ENCODE measurements at regions not wholly inside any gene's neighbourhood (a gene's known extent, or its start where the extent isn't known, plus 50 kb on each side); places are given as distances from the start of the nearest gene placed in this dataset.

DNA sequence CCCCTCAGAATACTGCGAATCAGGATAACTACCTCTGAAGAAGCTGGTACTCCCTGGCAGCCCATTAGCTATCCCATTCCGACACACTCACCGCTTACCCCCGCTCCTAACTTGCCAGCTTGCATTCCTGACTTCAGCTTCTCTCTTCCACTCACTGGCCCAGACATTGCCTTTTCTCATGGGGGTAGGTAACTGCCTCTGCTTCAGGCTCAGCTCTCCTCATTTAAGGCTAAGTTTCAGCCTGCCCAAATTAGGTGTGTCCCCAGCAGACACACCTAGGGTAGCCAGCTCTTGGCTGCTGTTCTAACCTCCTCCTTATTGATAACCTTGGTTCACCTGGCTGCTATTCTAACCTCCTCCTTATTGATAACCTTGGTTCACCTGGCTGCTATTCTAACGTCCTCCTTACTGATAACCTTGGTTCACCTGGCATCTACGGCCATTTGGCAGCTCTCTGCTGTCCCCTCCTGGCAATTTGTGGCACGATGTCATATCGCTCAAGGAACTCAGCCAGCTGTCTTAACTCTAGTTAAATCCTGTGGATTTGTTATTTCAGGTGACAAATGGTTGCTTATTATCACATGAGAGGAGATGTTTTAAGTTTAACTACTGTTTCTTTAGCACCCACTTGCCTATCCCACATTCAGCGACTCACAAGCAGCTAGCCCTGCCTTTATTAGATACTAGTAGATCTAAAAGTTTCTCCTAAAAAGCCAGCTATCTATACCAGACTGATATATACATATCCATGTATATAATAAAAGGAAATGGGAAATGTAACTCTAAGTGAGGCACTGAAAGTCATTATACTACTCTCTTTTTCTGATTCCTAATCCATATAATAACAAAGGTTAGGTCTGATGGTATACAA lies 106.5 kb upstream of the ACP3 start:
- H3K4me1 ChIP-seq (ENCODE audit: control insufficient read depth, insufficient read depth, low read depth, low read length) = no peaks in the 10 kb centered on the region
- no peak overlapping the region for H2AK5ac ChIP-seq (ENCODE audit: low read length, severe bottlenecking)
- no peaks in the 10 kb centered on the region for H3K79me1 ChIP-seq (replicated peaks; ENCODE audit: low read length, poor library complexity, severe bottlenecking)
- H2BK15ac ChIP-seq (ENCODE audit: low read depth, poor library complexity, severe bottlenecking) = no peak overlapping the region
- H3K36me3 ChIP-seq (ENCODE audit: control insufficient read depth in 1 of 2, insufficient read depth in 2 of 2, low read depth in 1 of 2, low read length in 2 of 2) = no peaks in the 10 kb centered on the region
- H3K4me2 ChIP-seq (ENCODE audit: low read length, poor library complexity, severe bottlenecking) = no peak overlapping the region
- no peak overlapping the region for H3K14ac ChIP-seq (ENCODE audit: low read length in 2 of 2)
- H2AFZ ChIP-seq (ENCODE audit: low read depth, low read length) = no peak overlapping the region
- H2BK12ac ChIP-seq (ENCODE audit: low read length in 2 of 2) = no peak overlapping the region
- H2BK120ac ChIP-seq (ENCODE audit: low read depth, low read length) = no peak overlapping the region
- no peak overlapping the region for H3K4me3 ChIP-seq (ENCODE audit: insufficient read depth in 1 of 2, low read depth in 1 of 2, low read length in 2 of 2)
- no peak overlapping the region for H4K91ac ChIP-seq (ENCODE audit: low read length)
- no peak overlapping the region for H3K9ac ChIP-seq (ENCODE audit: low read length)
- H3K4ac ChIP-seq (ENCODE audit: low read depth in 1 of 2, low read length in 2 of 2) = no peak overlapping the region
- no peak overlapping the region for H3K27ac ChIP-seq (ENCODE audit: low read length, poor library complexity, severe bottlenecking)
- no peaks in the 10 kb centered on the region for H3K9me3 ChIP-seq (ENCODE audit: control insufficient read depth, low read length)
- no peak overlapping the region for H2BK5ac ChIP-seq (ENCODE audit: low read depth, low read length, poor library complexity, severe bottlenecking)
- 50% methylated on average over 8 of the region's 9 CpGs for WGBS
- peak overlapping the region; percentile 19 for H4K8ac ChIP-seq (ENCODE audit: low read length)
- H3K23ac ChIP-seq (ENCODE audit: low read length in 2 of 2) = no peak overlapping the region
- DNase-seq = no peak
- no peak overlapping the region for H3K18ac ChIP-seq (ENCODE audit: low read depth in 1 of 2, low read length in 2 of 2)
- H3K27me3 ChIP-seq (ENCODE audit: control insufficient read depth in 1 of 2, insufficient read depth in 1 of 2, low read length in 2 of 2) = peaks cover 8 to 16% of the 10 kb centered on the region in 2 experiments

DNA sequence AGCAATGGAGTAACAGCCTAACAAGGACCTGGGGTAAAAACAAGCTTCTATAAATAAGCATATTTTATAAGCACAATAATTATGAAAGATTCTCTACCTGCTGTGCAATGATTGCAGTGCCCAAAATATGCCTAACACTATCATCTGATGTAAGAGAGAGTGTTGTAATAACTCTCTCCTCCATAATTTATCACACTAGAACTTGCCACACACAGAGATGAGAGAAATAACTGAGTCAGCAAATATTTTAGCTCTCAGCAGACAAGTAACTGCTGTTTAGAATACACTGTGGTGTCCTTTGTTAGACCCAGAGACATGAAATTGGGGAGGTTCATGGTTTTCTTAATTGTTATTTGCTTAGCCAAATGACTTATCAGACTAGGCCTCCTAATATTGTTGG lies 105.3 kb upstream of the ACP3 start:
- Histone ChIP-seq H3K4ac (ENCODE audit: low read depth in 1 of 2, low read length in 2 of 2) (no peak overlapping the region), H3K36me3 (ENCODE audit: control insufficient read depth in 1 of 2, insufficient read depth in 2 of 2, low read depth in 1 of 2, low read length in 2 of 2) (no peaks in the 10 kb centered on the region), H4K8ac (ENCODE audit: low read length) (no peak overlapping the region), H3K18ac (ENCODE audit: low read depth in 1 of 2, low read length in 2 of 2) (no peak overlapping the region), H2BK120ac (ENCODE audit: low read depth, low read length) (no peak overlapping the region), H2BK12ac (ENCODE audit: low read length in 2 of 2) (no peak overlapping the region), H3K4me3 (ENCODE audit: insufficient read depth in 1 of 2, low read depth in 1 of 2, low read length in 2 of 2) (no peak overlapping the region), H3K9ac (ENCODE audit: low read length) (no peak overlapping the region), H4K91ac (ENCODE audit: low read length) (no peak overlapping the region), H2BK5ac (ENCODE audit: low read depth, low read length, poor library complexity, severe bottlenecking) (no peak overlapping the region), H3K79me1 (replicated peaks; ENCODE audit: low read length, poor library complexity, severe bottlenecking) (no peaks in the 10 kb centered on the region), H3K4me2 (ENCODE audit: low read length, poor library complexity, severe bottlenecking) (no peak overlapping the region), H3K27me3 (ENCODE audit: control insufficient read depth in 1 of 2, insufficient read depth in 1 of 2, low read length in 2 of 2) (peaks cover 8 to 16% of the 10 kb centered on the region in 2 experiments), H2BK15ac (ENCODE audit: low read depth, poor library complexity, severe bottlenecking) (no peak overlapping the region), H3K4me1 (ENCODE audit: control insufficient read depth, insufficient read depth, low read depth, low read length) (no peaks in the 10 kb centered on the region), H2AK5ac (ENCODE audit: low read length, severe bottlenecking) (no peak overlapping the region), H3K14ac (ENCODE audit: low read length in 2 of 2) (no peak overlapping the region), H2AFZ (ENCODE audit: low read depth, low read length) (no peak overlapping the region), H3K9me3 (ENCODE audit: control insufficient read depth, low read length) (no peaks in the 10 kb centered on the region), H3K27ac (ENCODE audit: low read length, poor library complexity, severe bottlenecking) (no peak overlapping the region), H3K23ac (ENCODE audit: low read length in 2 of 2) (no peak overlapping the region)
- peak; percentile 11 for DNase-seq

DNA sequence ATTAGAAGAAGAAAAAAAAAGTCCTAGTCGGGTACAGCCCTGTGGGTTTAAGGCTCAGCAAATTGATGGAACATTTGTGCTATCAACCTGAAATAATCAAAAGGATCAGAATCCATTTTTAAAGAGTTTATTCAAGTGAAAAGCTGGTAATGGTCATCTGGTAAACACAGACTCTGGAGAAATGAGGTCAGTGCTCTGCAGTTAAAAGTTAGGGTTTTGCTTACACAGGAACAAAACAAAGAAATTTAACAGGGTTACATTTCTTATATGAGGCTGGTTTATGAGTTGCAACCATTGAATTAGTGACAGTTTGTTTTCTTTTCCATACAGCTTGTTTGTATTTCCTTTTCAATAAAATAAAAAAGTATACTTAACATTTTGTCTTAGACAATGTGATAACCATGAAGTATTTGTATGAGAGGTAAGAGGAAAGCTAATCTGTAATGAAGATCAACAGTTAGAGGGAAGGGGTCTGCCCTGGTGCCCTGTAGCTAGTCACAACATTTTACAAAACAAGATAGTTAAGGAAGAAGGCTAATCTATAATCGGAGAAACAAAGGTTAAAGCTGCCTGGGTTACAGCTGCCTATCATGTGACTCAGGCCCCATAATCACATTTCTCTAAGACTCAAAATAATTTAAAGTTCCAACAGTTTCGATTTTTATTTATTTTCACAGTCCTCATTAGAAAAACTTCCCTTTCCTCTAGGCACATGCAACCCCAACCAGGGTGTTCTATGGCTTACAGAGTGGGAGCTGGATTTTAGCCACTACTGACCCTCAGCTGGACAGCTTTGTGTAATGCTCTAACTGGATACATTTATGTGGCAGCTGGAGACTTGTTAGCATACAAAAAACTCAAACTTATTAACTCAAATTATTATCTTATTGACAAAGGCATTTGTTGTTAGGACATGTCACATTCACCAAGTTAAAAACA lies 98.1 kb upstream of the ACP3 start:
- Histone ChIP-seq H2BK120ac (ENCODE audit: low read depth, low read length) (no peak overlapping the region), H3K36me3 (ENCODE audit: control insufficient read depth in 1 of 2, insufficient read depth in 2 of 2, low read depth in 1 of 2, low read length in 2 of 2) (no peaks in the 10 kb centered on the region), H4K8ac (ENCODE audit: low read length) (no peak overlapping the region), H3K4ac (ENCODE audit: low read depth in 1 of 2, low read length in 2 of 2) (no peak overlapping the region), H3K79me1 (replicated peaks; ENCODE audit: low read length, poor library complexity, severe bottlenecking) (no peaks in the 10 kb centered on the region), H3K27me3 (ENCODE audit: control insufficient read depth in 1 of 2, insufficient read depth in 1 of 2, low read length in 2 of 2) (peaks cover 0 to 12% of the 10 kb centered on the region in 2 experiments), H3K9me3 (ENCODE audit: control insufficient read depth, low read length) (no peaks in the 10 kb centered on the region), H2AFZ (ENCODE audit: low read depth, low read length) (no peak overlapping the region), H3K4me3 (ENCODE audit: insufficient read depth in 1 of 2, low read depth in 1 of 2, low read length in 2 of 2) (no peak overlapping the region), H4K91ac (ENCODE audit: low read length) (no peak overlapping the region), H2BK5ac (ENCODE audit: low read depth, low read length, poor library complexity, severe bottlenecking) (no peak overlapping the region), H3K9ac (ENCODE audit: low read length) (no peak overlapping the region), H3K23ac (ENCODE audit: low read length in 2 of 2) (no peak overlapping the region), H3K18ac (ENCODE audit: low read depth in 1 of 2, low read length in 2 of 2) (no peak overlapping the region), H2BK15ac (ENCODE audit: low read depth, poor library complexity, severe bottlenecking) (no peak overlapping the region), H3K27ac (ENCODE audit: low read length, poor library complexity, severe bottlenecking) (no peak overlapping the region), H3K4me1 (ENCODE audit: control insufficient read depth, insufficient read depth, low read depth, low read length) (peaks cover 2% of the 10 kb centered on the region), H2AK5ac (ENCODE audit: low read length, severe bottlenecking) (no peak overlapping the region), H2BK12ac (ENCODE audit: low read length in 2 of 2) (no peak overlapping the region), H3K4me2 (ENCODE audit: low read length, poor library complexity, severe bottlenecking) (no peak overlapping the region), H3K14ac (ENCODE audit: low read length in 2 of 2) (no peak overlapping the region)
- DNase-seq = no peak
- 42% methylated on average over 3 of the region's 3 CpGs for WGBS

DNA sequence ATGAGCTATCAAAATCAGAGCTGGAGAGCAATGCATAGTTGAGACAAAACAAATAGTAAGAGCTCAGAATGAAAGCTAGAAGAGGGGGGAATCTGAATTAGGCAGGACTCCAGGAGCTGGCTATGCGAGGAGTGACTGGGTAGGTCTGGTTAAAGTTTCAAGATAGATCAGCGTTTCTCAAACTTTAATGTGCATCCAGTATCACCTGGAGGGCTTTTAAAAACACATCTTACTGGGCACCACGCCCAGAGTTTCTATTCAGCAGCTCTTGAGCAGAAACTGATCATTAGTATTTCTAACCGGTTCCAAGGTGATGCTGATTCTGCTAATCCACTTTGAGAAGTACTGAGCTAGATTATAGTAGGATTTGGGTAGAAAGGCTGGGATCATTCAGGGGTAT lies 96.2 kb upstream of the ACP3 start:
- Histone ChIP-seq H3K4me1 (ENCODE audit: control insufficient read depth, insufficient read depth, low read depth, low read length) (peaks cover 2% of the 10 kb centered on the region), H3K27me3 (ENCODE audit: control insufficient read depth in 1 of 2, insufficient read depth in 1 of 2, low read length in 2 of 2) (peaks cover 0 to 12% of the 10 kb centered on the region in 2 experiments), H3K4ac (ENCODE audit: low read depth in 1 of 2, low read length in 2 of 2) (no peak overlapping the region), H3K4me3 (ENCODE audit: insufficient read depth in 1 of 2, low read depth in 1 of 2, low read length in 2 of 2) (no peak overlapping the region), H3K27ac (ENCODE audit: low read length, poor library complexity, severe bottlenecking) (no peak overlapping the region), H3K9me3 (ENCODE audit: control insufficient read depth, low read length) (no peaks in the 10 kb centered on the region), H4K8ac (ENCODE audit: low read length) (no peak overlapping the region), H2AK5ac (ENCODE audit: low read length, severe bottlenecking) (no peak overlapping the region), H2BK12ac (ENCODE audit: low read length in 2 of 2) (no peak overlapping the region), H3K18ac (ENCODE audit: low read depth in 1 of 2, low read length in 2 of 2) (no peak overlapping the region), H3K36me3 (ENCODE audit: control insufficient read depth in 1 of 2, insufficient read depth in 2 of 2, low read depth in 1 of 2, low read length in 2 of 2) (no peaks in the 10 kb centered on the region), H2AFZ (ENCODE audit: low read depth, low read length) (no peak overlapping the region), H2BK5ac (ENCODE audit: low read depth, low read length, poor library complexity, severe bottlenecking) (no peak overlapping the region), H3K14ac (ENCODE audit: low read length in 2 of 2) (no peak overlapping the region), H4K91ac (ENCODE audit: low read length) (no peak overlapping the region), H2BK15ac (ENCODE audit: low read depth, poor library complexity, severe bottlenecking) (no peak overlapping the region), H3K79me1 (replicated peaks; ENCODE audit: low read length, poor library complexity, severe bottlenecking) (no peaks in the 10 kb centered on the region), H2BK120ac (ENCODE audit: low read depth, low read length) (no peak overlapping the region), H3K23ac (ENCODE audit: low read length in 2 of 2) (no peak overlapping the region), H3K4me2 (ENCODE audit: low read length, poor library complexity, severe bottlenecking) (no peak overlapping the region), H3K9ac (ENCODE audit: low read length) (no peak overlapping the region)
- DNase-seq = no peak
- 73% methylated on average over 4 of the region's 4 CpGs for WGBS
